Esophagus muscularis mucosa (tissue), 4 donors: ENCODE measurements at regions not wholly inside any gene's neighbourhood (a gene's known extent, or its start where the extent isn't known, plus 50 kb on each side); places are given as distances from the start of the nearest gene placed in this dataset.

Experiments used
- EP300 ChIP-seq: sonication (generic); formaldehyde crosslinking; IDR thresholded peaks from one replicate; pipeline ENCODE4 v1.6.1; 2017; ENCODE audit warnings: antibody characterized with exemption
- POLR2A ChIP-seq: fragments of 450-650 bp; IDR thresholded peaks from one replicate; pipeline ENCODE4 v1.6.1; 2017; ENCODE audit warnings: antibody characterized with exemption, moderate library complexity, mild to moderate bottlenecking, low read depth
- POLR2AphosphoS5 ChIP-seq, 2 donors: sonication (generic); formaldehyde crosslinking; IDR thresholded peaks; one replicate each; pipeline ENCODE4 v1.6.1; 2017; ENCODE audit warnings: antibody characterized with exemption in 2 of 2
- TF ChIP-seq, protein P1 (sequence below), 3 experiments: fragments of 200-600 bp in 2 of 3; fragments of 450-650 bp in 1 of 3; sonication (generic) in 2 of 3; IDR thresholded peaks; one replicate each; pipeline ENCODE4 v1.5.1; 2017 to 2019; ENCODE audit warnings: antibody characterized with exemption in 3 of 3, mild to moderate bottlenecking in 2 of 3, moderate library complexity in 1 of 3

DNA sequence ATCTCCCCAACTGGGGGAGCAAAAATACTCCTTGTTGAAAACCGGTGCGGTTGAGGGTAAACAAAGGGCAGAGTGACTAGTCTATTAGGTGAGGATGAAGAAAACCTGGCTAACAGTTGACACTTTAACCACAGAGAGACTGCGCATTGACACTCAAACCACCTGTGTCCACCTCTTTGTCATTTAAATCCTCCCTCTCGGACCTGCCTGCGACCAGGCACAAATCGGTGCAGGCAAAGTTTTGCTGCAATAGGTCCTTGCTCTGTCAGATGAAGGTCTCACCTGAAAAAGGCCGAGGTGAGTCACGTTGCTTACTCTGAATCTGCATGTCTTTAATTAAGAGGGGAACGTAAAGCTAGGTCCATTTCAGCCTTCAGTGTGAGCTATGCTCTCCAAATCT, 494.1 kb upstream of the DPPA4 start:
- TF ChIP-seq, protein P1, sequence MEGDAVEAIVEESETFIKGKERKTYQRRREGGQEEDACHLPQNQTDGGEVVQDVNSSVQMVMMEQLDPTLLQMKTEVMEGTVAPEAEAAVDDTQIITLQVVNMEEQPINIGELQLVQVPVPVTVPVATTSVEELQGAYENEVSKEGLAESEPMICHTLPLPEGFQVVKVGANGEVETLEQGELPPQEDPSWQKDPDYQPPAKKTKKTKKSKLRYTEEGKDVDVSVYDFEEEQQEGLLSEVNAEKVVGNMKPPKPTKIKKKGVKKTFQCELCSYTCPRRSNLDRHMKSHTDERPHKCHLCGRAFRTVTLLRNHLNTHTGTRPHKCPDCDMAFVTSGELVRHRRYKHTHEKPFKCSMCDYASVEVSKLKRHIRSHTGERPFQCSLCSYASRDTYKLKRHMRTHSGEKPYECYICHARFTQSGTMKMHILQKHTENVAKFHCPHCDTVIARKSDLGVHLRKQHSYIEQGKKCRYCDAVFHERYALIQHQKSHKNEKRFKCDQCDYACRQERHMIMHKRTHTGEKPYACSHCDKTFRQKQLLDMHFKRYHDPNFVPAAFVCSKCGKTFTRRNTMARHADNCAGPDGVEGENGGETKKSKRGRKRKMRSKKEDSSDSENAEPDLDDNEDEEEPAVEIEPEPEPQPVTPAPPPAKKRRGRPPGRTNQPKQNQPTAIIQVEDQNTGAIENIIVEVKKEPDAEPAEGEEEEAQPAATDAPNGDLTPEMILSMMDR (IDR thresholded peaks at IDR 0.05) = no peak
- no peak for TF ChIP-seq POLR2A
- TF ChIP-seq EP300 = no peak
- no peak for TF ChIP-seq POLR2AphosphoS5 (IDR thresholded peaks at IDR 0.05)
